ENCODE measurements at regions not wholly inside any gene's neighbourhood (a gene's known extent, or its start where the extent isn't known, plus 50 kb on each side); places are given as distances from the start of the nearest gene placed in this dataset.
"Not testable (repeated sequence)": the region's sequence is repeated elsewhere in the genome, so short reads cannot be mapped to it uniquely, and the experiment has no call there.

DNA sequence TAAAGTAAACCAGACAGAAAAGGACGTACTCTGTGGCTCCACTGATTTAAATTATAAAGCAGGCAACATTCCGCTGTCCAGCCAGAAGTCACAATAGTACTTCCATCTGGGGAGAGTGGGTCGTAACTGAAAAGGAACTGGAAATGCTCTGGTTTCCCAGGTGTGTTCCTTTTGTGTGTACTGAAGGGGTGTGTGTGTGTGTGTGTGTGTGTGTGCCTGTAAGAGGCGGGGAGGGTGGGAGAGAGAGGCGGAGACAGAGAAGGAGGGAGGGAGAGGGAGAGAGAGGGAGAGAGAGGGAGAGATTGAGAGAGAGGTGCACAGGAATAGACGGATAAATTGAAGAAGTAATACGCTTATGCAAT, 178.4 kb upstream of the ZNF184 start:
- DNase-seq, result no peak
- Histone ChIP-seq H3K9me3 (no peaks in the 10 kb centered on the region), H3K4me3 (no peak overlapping the region), H3K27ac (no peak overlapping the region), H3K36me3 (no peaks in the 10 kb centered on the region), H3K27me3 (peaks cover 0 to 6% of the 10 kb centered on the region in 2 donors), H3K4me1 (no peaks in the 10 kb centered on the region)
- intact Hi-C loops (cut with DNase I; ENCODE audit: low total_unique reads), result no loop called here
- no peak for TF ChIP-seq POLR2A (IDR thresholded peaks at IDR 0.05)
- TF ChIP-seq, protein P1, sequence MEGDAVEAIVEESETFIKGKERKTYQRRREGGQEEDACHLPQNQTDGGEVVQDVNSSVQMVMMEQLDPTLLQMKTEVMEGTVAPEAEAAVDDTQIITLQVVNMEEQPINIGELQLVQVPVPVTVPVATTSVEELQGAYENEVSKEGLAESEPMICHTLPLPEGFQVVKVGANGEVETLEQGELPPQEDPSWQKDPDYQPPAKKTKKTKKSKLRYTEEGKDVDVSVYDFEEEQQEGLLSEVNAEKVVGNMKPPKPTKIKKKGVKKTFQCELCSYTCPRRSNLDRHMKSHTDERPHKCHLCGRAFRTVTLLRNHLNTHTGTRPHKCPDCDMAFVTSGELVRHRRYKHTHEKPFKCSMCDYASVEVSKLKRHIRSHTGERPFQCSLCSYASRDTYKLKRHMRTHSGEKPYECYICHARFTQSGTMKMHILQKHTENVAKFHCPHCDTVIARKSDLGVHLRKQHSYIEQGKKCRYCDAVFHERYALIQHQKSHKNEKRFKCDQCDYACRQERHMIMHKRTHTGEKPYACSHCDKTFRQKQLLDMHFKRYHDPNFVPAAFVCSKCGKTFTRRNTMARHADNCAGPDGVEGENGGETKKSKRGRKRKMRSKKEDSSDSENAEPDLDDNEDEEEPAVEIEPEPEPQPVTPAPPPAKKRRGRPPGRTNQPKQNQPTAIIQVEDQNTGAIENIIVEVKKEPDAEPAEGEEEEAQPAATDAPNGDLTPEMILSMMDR (IDR thresholded peaks at IDR 0.05), result no peak

DNA sequence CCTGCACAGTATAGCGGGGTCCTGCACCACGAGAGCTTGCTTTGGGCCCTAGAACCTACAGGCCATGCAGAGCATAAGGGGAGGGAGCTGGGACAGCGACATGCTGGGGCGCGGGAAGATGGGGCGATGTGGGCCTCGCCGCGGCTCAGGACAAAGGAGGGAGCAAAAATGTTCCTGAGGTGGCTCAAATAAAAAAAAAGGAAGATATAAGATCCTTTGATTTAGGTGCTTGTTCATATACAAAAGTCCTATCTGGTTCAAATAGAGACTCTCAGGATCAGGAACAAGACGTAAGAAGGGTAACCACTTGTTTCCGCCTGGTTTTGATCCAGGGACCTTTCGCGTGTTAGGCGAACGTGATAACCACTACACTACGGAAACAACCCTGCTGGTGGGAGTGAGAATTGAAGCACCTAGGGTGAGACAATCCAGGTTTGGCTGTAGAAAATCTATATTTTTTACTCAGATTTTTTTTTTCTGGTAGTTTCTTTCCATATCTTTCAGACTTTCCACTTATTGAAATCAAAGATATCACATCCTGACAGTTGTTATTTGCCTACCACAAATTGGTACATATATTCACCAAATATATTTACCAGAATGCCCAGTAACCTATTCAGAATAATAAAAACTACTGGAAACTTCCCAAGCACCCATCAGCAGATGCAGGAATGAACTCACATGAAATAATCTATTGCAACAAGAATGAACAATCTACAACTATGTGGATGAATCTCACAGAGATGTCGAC, 177.9 kb upstream of the ZNF184 start:
- no peaks in the 10 kb centered on the region for H3K36me3 ChIP-seq
- no peak overlapping the region for H3K4me3 ChIP-seq
- H3K27me3 ChIP-seq, result peaks cover 0 to 6% of the 10 kb centered on the region in 2 donors
- H3K27ac ChIP-seq, result no peak overlapping the region
- H3K4me1 ChIP-seq, result no peaks in the 10 kb centered on the region
- no peaks in the 10 kb centered on the region for H3K9me3 ChIP-seq
- no peak for DNase-seq
- TF ChIP-seq, protein P1 (IDR thresholded peaks at IDR 0.05), result no peak
- no peak for TF ChIP-seq POLR2A (IDR thresholded peaks at IDR 0.05)
- intact Hi-C loops (cut with DNase I; ENCODE audit: low total_unique reads), result no loop called here

DNA sequence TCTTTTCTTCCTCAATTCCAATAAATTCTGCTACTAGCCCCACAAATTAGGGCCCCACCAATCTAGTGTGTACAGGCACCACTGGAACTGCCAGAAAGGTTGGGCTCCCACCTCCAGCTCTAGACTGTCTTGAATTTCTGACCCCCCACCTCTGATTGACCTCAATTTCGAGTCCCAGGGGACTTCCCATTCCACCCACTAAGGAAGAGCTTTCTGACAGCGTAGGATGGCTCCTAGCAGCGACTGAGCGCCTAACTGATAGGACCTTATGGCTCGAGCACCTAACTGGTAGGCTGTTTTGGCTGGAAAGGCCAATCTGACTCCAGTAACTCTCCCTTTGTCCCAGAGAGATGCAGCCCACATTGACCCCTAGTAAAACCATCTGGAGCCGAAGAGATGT, 171.6 kb upstream of the ZNF184 start:
- H3K36me3 ChIP-seq, result no peaks in the 10 kb centered on the region
- no peaks in the 10 kb centered on the region for H3K9me3 ChIP-seq
- intact Hi-C loops (cut with DNase I; ENCODE audit: low total_unique reads), result no loop called here
- no peak overlapping the region for H3K27ac ChIP-seq
- DNase-seq, result no peak
- no peak overlapping the region for H3K4me3 ChIP-seq
- TF ChIP-seq, protein P1 (IDR thresholded peaks at IDR 0.05), result no peak
- no peak for TF ChIP-seq POLR2A (IDR thresholded peaks at IDR 0.05)
- no peaks in the 10 kb centered on the region for H3K4me1 ChIP-seq
- no peaks in the 10 kb centered on the region for H3K27me3 ChIP-seq

DNA sequence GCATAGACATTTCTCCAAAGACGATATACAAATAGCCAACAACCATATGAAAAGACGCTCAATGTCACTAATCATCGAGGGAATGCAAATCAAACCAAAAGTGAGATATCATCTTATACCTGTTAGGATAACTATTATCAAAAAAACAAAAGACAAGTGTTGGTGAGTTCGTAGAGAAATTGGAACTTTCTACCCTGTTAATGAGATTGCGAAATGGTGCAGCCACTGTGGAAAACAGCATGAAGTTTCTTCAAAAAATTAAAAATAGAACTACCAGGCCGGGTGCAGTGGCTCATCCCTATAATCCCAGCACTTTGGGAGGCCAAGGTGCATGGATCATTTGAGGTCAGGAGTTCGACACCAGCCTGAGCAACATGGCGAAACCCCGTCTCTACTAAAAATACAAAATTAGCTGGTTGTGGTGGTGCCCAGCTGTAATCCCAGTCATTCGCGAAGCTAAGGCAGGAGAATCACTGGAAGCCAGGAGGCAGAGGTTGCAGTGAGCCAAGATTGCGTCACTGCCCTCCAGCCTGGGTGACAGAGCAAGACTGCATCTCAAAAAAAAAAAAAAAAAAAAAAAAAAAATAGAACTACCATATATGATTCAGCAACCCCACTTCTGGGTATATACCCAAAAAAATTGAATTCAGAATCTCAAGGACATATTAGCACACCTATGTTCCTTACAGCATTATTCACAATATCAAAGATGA, 170.0 kb upstream of the ZNF184 start:
- Histone ChIP-seq H3K27ac (no peak overlapping the region), H3K27me3 (no peaks in the 10 kb centered on the region), H3K9me3 (no peaks in the 10 kb centered on the region), H3K4me1 (no peaks in the 10 kb centered on the region), H3K36me3 (no peaks in the 10 kb centered on the region), H3K4me3 (no peak overlapping the region)
- TF ChIP-seq POLR2A (IDR thresholded peaks at IDR 0.05), result no peak
- TF ChIP-seq, protein P1 (IDR thresholded peaks at IDR 0.05), result no peak
- no peak for DNase-seq
- intact Hi-C loops (cut with DNase I; ENCODE audit: low total_unique reads), result no loop called here

DNA sequence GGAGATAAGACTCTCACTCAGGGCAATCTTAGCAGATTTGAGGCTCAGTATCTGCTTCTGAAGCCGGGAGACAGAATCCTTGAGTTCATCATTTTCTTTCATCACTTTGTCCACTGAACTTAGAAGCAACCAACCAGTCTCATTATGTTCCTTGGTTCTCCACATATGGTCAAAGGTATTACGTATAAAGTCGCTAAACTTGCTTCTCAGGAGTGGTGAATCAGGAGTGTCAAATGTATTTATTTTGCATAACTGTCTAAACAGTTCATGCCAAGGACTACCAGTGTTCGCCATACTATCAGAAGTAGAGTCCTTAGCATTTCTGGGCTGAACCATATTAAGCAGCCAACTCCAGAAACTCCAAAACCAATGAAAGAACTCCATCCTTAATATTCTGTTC, 163.0 kb upstream of the ZNF184 start:
- H3K9me3 ChIP-seq; H3K4me1 ChIP-seq; H3K36me3 ChIP-seq; H3K27ac ChIP-seq; intact Hi-C loops (cut with DNase I; ENCODE audit: low total_unique reads); DNase-seq; H3K4me3 ChIP-seq: not testable (repeated sequence)
- peaks cover 0 to 17% of the 10 kb centered on the region in 2 donors for H3K27me3 ChIP-seq

DNA sequence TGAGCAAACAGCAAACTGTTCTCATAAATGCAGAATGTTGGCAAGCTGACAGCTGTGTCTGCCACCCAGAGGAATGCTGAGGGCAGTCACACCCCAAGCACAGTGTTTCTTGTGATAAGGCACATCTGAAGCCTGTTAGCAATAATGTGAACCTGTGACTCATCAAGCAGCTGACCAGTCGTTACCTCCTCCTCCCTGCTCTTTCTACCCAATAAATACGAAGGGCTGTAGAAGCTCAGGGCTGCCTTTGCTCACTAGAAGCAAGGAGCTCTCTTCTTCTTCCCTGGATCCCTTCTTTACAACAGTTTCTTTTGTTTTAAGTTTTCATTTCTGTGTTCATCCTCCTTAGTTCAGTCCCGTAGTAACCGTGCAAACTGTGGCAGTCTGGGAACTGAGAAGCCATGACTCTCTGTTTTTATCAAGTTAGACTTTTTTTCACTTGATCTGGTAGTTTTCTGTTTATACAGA, 160.3 kb upstream of the ZNF184 start:
- H3K4me1 ChIP-seq; intact Hi-C loops (cut with DNase I; ENCODE audit: low total_unique reads); H3K36me3 ChIP-seq; H3K4me3 ChIP-seq; H3K9me3 ChIP-seq; H3K27ac ChIP-seq; DNase-seq: not testable (repeated sequence)
- peaks cover 0 to 17% of the 10 kb centered on the region in 2 donors for H3K27me3 ChIP-seq

All from uterus (tissue), 3 donors.